ENCODE measurements at regions not wholly inside any gene's neighbourhood (a gene's known extent, or its start where the extent isn't known, plus 50 kb on each side); places are given as distances from the start of the nearest gene placed in this dataset.
"Not testable (repeated sequence)": the region's sequence is repeated elsewhere in the genome, so short reads cannot be mapped to it uniquely, and the experiment has no call there.

DNA sequence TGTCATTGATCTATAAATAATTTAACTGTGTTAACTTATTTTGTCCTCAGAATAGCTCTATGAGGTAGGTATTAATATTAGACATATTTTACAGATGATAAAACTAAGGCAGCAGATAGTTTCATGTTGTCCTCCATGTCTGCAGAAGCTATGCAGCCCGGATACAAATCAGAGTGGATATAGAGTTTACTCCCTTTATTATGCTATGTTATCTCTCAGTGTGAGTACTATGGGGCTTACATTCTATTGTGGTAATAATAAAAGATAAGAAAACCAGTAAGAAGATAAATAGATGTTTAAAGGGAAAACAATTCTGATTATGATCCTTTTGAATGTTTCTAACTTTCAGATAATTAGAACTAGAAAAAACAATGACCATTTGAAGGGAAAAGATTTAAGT is 979.8 kb upstream of the CITED2 start:
- no peak for DNase-seq

DNA sequence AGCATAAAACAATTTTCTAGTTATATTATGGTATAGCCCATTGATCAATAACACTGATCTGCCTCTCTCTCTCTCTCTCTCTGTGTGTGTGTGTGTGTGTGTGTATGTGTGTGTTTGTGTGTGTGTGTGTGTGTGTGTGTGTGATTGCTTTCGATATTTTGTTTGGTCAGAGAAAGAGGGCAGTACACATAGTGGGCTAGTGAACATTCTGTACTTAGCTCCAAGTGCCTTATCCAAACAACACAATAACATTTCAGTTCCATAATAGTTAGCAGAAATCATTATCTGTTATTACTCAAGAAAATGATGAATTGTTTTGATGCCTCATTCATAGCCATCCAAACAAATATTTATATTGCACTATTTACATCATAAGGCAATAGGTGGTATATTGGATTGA is 979.1 kb upstream of the CITED2 start:
- DNase-seq = no peak

DNA sequence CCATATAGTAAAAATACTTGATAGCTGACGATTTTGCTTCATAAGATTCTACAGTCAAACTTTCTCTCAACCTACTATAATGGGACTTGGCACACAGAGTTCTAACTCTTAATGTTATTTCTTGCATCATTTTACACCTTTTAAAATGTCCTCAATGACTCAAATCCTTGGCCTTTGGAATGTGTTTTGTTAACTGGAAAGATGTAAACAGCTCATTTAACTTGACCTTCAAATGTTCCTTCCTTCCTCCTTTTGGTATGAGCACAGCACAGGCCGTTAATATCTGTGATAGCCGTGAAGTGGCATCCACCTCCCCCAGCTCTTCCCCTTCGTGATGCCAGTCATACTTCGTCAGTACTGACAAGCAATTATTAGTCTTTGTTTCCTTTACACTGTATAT is 972.0 kb upstream of the CITED2 start:
- DNase-seq = no peak

DNA sequence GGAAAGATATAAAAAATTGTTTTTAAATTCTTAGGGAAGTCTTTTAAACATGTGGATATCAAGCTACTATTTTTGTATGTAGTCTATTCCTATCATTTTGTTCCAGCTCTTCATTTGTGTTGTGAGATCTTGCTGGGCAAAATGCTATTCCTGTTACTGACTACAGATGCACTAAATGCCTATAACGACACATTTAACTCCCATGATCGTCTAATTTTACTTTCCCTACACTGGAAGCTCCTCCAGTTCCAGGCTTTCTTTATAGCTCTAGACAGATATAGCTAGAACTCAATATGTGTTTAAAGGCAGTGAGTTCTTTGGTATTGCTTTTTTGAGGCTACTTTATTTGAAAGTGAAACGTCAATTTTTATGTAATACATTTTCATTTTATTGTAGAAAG is 971.5 kb upstream of the CITED2 start:
- no peak for DNase-seq

DNA sequence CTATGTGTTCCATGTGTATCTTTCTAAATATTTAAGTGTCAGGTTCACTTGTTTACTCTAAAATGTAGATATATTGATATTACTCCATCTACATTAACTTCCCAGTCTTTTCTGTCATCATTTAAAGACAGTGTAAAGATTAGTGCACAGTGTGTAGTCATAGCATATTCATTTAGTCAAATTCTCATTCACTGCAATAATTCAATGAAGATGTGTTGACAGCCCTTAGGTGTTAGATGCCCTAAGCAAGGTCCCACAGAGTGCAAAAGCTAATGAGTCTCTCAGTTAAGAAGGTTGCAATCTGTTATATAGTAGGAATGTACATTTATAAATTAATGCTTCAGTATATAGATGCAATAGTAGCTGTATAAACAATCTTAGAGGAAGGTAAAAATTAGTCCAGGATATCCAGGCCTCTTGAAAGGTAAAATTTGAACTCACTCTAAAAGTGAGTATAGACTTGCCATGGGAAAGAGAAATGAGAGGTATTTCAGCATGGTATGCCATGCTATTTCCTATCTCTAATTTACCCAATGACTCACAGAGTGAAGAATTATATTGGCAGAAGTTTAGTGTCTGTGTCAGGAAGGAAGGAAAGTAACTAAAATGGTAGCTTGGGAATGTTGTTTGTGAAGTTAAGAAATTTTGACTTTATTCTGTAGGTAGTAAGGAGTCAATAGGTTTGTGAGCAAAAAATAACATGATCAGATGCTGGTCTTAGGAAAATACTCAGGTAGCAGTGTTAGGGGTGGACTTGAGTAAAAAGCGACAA is 969.9 kb upstream of the CITED2 start:
- no peak for DNase-seq

DNA sequence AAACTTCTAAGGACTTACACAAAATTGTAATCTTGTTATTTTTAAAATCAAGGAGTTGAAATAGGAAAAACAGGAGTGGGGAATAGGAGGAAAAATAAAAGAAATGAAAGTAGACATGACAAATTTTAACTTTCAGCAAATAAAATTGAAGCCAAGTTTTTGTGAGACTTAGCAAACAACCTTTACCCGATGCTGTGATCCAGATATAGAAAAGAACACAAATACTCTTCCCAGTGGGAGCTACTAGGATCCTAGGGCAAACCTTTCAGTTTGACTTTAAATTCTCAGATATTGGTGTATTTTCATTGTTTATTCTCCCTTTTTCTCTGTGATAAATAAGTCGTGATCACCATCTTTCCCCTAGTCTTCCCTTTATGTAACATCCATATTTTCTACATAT is 968.7 kb upstream of the CITED2 start:
- DNase-seq = no peak

- DNase-seq = no peak
Measured at GRCh38 chr6:140341272-140341671, 966.8 kb upstream of the CITED2 start.

GRCh38 chr6:140340795-140341194 is 966.3 kb upstream of the CITED2 start:
- no peak for DNase-seq

DNA sequence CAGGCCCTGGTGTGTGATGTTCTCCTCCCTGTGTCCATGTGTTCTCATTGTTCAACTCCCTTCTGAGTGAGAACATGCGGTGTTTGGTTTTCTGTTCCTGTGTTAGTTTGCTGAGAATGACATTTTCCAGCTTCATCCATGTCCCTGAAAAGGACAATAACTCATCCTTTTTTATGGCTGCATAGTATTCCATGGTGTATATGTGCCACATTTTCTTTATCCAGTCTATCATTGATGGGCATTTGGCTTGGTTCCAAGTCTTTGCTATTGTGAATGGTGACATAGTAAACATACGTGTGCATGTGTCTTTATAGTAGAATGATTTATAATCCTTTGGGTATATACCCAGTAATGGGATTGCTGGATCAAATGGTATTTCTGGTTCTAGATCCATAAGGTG is 964.6 kb upstream of the CITED2 start:
- not testable (repeated sequence) for DNase-seq

- peak in 2 of 3 donors; percentile 41 to 45 for DNase-seq
Measured at GRCh38 chr6:140321891-140322290, 947.4 kb upstream of the CITED2 start.

- peak; percentile 52 to 75 (median 74) for DNase-seq
Measured at GRCh38 chr6:140320081-140321080, 945.9 kb upstream of the CITED2 start.

- no peak for DNase-seq
Measured at GRCh38 chr6:140319209-140319608, 944.8 kb upstream of the CITED2 start.

GRCh38 chr6:140318408-140318807 is 944.0 kb upstream of the CITED2 start:
- DNase-seq = no peak

- no peak for DNase-seq
Measured at GRCh38 chr6:140317950-140318349, 943.5 kb upstream of the CITED2 start.

GRCh38 chr6:140316966-140317365 is 942.5 kb upstream of the CITED2 start:
- no peak for DNase-seq

- DNase-seq = no peak
Measured at GRCh38 chr6:140314682-140315081, 940.2 kb upstream of the CITED2 start.

- DNase-seq = no peak
Measured at GRCh38 chr6:140311146-140311545, 936.7 kb upstream of the CITED2 start.

DNA sequence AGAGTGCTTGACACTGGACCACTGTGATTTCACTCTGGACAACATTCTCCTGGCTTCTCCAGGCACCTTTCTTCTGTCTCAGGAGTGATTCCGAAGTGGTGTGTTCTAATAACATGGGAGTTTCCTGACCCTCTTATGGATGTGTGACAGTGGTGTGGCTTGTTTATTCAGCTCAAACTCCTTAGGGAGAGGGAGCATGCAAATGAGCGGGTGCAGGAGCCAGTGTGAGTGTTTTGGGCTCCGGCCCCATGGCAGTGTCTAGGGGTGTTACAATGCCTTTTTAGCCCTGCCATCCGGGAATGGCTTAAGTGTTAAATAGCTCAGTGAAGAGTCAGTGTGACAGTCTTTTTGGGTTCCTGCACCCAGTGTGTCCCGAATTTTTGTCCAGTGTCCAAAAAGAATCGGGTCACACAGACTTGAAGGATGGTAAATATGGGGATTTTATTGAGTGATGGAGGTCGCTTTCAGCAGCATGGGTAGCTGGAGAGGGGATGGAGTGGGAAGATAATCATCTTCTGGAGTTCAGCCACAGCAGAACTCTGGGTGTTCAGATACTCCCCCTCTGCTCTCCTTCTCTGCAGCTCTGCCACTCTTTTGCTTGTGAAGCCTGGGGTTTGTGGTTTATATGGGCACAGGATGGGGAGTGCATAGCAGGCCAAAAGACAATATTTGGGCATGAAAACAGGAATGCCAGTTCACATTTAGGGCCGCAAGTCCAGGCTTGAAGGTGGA is 928.9 kb upstream of the CITED2 start:
- DNase-seq = no peak

GRCh38 chr6:140300331-140300730 is 925.9 kb upstream of the CITED2 start:
- DNase-seq = no peak

DNA sequence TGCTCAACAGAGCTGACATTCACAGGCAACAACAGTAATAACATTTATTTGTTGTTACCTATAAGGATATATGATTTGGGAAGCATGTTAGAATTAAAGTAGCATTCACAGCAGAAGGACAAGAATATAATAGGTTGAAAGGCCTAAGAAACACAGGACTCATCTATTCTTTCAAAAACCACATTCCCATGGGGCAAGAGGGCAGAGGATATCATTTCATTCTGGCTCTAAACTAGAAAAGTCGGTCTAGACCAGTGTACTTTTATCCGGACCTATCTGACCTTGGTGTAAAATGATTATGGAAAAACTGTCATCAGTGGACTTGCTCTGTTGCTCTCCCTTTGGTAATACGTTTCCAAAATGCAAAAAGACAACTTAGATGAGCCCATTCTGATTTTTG is 914.7 kb upstream of the CITED2 start:
- no peak for DNase-seq

DNA sequence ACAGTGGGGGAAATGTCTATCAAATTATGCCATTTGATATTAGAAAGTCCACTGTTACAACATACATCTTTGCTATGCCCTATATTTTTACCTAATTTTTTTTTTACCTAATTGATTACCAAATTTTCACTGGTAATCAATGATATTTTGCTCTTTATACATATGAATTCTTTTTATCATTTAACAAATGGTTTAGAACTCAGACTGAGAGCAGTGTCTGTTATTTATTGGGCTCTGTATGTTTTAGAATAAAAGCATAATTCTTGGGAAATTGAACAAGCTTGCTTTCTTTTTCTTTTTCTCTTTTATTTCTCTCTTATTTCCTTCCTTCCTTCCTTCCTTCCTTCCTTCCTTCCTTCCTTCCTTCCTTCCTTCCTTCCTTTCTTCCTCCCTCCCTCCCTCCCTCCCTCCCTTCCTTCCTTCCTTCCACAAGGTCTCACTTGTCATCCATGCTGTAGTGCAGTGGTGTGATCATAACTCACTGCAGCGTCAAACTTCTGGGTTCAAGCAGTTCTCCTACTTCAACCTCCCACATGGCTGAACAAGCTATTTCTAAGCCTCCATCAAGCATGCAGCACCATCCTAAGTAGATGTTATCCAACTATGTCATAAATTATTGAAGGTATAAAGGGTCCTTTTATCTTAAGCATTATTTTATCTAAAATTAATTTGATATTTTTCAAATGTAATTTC is 911.7 kb upstream of the CITED2 start:
- no peak for DNase-seq

GRCh38 chr6:140285471-140285870 is 911.0 kb upstream of the CITED2 start:
- no peak for DNase-seq

DNA sequence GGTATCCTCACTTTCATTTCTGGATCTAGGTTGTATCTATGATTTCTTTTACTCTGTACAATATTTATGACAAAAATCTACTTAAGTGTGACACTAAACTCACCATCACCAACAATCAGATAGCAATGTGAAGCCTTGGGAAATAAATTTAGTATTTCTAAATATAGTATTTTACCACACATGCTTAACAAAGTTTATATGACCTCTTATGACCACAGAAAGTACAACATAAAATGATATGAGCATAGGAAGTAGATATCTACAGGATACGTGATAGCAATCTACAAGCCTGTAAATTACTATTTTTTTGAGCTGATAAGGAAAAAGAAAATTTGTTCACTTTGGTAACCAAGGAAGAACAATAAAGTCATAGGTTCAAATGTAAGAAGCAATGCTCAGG is 910.4 kb upstream of the CITED2 start:
- no peak for DNase-seq

Data from suppressor macrophage treated with lipopolysaccharide for 1 hour (primary cell).